ENCODE measurements at regions not wholly inside any gene's neighbourhood (a gene's known extent, or its start where the extent isn't known, plus 50 kb on each side); places are given as distances from the start of the nearest gene placed in this dataset.

DNA sequence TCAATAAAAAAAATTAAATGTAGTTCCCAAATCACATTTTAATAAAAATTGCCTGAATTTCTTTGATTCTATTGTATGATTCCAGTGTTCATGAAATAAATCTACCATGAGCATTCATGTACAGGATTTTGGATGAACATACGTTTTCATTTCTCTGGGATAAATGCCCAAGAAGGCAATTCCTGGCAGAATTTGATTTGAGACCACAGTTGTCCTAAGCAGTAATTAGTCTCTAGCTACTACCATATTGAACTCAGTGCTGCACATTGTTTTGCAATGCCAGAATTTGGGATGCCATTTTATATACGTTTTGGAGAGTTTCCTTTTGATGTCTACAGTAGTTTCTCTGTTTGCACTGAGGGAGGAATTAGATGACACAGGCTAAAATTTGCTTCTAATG lies 265.3 kb upstream of the HS3ST5 start:
- TF ChIP-seq, protein P1, sequence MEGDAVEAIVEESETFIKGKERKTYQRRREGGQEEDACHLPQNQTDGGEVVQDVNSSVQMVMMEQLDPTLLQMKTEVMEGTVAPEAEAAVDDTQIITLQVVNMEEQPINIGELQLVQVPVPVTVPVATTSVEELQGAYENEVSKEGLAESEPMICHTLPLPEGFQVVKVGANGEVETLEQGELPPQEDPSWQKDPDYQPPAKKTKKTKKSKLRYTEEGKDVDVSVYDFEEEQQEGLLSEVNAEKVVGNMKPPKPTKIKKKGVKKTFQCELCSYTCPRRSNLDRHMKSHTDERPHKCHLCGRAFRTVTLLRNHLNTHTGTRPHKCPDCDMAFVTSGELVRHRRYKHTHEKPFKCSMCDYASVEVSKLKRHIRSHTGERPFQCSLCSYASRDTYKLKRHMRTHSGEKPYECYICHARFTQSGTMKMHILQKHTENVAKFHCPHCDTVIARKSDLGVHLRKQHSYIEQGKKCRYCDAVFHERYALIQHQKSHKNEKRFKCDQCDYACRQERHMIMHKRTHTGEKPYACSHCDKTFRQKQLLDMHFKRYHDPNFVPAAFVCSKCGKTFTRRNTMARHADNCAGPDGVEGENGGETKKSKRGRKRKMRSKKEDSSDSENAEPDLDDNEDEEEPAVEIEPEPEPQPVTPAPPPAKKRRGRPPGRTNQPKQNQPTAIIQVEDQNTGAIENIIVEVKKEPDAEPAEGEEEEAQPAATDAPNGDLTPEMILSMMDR (IDR thresholded peaks at IDR 0.05; ENCODE audit: unreplicated experiment), result no peak
- Mint-ChIP-seq H3K4me1 (no peaks in the 10 kb centered on the region), H3K36me3 (no peaks in the 10 kb centered on the region), H3K9me3 (peaks cover 4% of the 10 kb centered on the region), H3K27me3 (ENCODE audit: low read depth) (no peaks in the 10 kb centered on the region), H3K4me3 (no peak overlapping the region), H3K27ac (no peak overlapping the region)
- DNase-seq (ENCODE audit: low spot score in 2 of 2, unreplicated experiment in 2 of 2), result no peak

DNA sequence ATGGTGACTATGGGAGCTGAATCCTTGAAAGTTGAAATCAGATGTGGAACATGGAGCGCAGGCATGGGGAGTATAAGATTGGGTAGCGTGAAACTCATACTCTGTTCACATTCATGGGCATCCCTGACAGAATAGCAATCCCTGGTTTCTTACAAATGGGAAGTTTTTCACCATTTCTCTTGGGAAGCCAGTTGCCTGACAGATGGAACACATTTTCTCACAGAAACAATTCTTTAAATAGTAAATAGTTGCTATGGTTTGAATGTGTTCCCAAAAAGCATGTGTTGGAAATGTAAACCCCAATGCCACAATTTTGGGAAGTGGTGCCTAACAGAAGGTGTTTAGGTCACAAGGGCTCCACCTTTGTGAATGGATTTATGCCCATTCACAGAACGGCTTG lies 262.8 kb upstream of the HS3ST5 start:
- no peaks in the 10 kb centered on the region for H3K9me3 Mint-ChIP-seq
- no peak overlapping the region for H3K4me3 Mint-ChIP-seq
- TF ChIP-seq, protein P1 (IDR thresholded peaks at IDR 0.05; ENCODE audit: unreplicated experiment), result no peak

DNA sequence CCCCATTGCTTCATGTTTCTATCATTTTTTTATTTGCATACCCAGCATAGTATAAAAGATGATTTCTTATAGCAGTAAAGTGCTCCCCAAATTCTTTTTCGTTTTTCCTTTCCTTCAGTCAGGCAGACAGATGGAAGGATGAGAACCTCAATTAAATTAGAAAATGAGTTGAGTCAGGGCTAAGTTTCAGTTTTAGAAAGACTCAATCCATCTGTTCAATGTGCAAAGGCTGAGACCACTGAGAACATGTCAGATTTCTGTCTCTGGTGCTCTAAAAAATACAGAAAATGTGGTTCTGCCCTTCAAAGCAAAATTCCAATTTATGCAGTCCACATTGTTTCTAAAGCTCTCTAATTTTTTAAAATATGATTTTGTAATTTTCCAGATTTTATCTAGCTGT lies 257.6 kb upstream of the HS3ST5 start:
- Mint-ChIP-seq H3K4me1 (no peaks in the 10 kb centered on the region), H3K9me3 (no peaks in the 10 kb centered on the region), H3K36me3 (no peaks in the 10 kb centered on the region)

More for the DNA sequence above, 262.8 kb upstream of the HS3ST5 start:
- no peak overlapping the region for H3K27ac Mint-ChIP-seq
- no peaks in the 10 kb centered on the region for H3K27me3 Mint-ChIP-seq (ENCODE audit: low read depth)
- no peaks in the 10 kb centered on the region for H3K4me1 Mint-ChIP-seq
- DNase-seq (ENCODE audit: low spot score in 2 of 2, unreplicated experiment in 2 of 2), result no peak
- no peaks in the 10 kb centered on the region for H3K36me3 Mint-ChIP-seq

DNA sequence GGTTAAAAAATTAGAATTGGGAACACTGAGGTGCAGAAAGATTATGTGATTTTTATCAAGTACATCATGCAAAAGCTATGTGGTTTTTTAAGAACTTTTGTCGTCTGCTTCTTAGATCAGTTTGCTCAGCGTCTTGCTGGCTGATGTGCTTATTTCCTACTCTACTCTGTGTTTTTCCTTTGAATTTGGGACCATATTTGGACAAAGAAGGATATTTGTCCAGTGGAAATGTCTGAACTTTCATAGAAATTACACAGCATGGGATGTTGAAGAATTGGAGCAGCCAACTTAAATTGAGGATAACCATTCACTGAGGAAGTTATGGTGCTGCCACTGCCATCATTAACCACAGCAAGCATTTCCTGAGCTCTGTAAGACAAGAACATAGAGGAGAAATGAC lies 252.8 kb upstream of the HS3ST5 start:
- Mint-ChIP-seq H3K4me3 (no peak overlapping the region), H3K36me3 (no peaks in the 10 kb centered on the region), H3K27ac (no peak overlapping the region), H3K27me3 (ENCODE audit: low read depth) (no peaks in the 10 kb centered on the region), H3K9me3 (peaks cover 3% of the 10 kb centered on the region), H3K4me1 (no peaks in the 10 kb centered on the region)
- TF ChIP-seq, protein P1 (IDR thresholded peaks at IDR 0.05; ENCODE audit: unreplicated experiment), result no peak
- no peak for DNase-seq (ENCODE audit: low spot score in 2 of 2, unreplicated experiment in 2 of 2)

More for the DNA sequence above, 257.6 kb upstream of the HS3ST5 start:
- Mint-ChIP-seq H3K27ac (no peak overlapping the region), H3K27me3 (ENCODE audit: low read depth) (no peaks in the 10 kb centered on the region), H3K4me3 (no peak overlapping the region)
- TF ChIP-seq, protein P1 (IDR thresholded peaks at IDR 0.05; ENCODE audit: unreplicated experiment), result no peak
- DNase-seq (ENCODE audit: low spot score in 2 of 2, unreplicated experiment in 2 of 2), result no peak

DNA sequence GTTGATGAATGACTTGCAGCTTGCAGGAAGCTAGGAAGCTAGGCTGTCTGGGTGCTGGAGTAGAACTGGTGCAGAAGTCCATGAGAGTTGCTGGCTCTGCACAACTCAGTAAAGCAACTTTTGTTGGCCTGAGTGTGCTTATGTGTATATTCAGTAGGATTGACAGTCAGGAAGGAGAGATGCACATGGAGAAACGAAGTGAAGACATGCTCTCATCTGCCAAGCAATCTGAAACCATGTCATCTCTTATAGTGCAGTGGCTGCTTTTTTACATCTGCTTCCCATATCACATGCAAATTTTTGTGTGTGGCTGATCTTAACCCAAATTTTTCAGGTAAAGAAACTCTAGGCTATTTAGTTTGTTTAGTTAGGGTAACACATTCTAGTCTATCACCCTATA lies 252.4 kb upstream of the HS3ST5 start:
- DNase-seq (ENCODE audit: low spot score in 2 of 2, unreplicated experiment in 2 of 2), result no peak
- no peaks in the 10 kb centered on the region for H3K4me1 Mint-ChIP-seq
- TF ChIP-seq, protein P1 (IDR thresholded peaks at IDR 0.05; ENCODE audit: unreplicated experiment), result no peak
- no peaks in the 10 kb centered on the region for H3K36me3 Mint-ChIP-seq
- no peak overlapping the region for H3K4me3 Mint-ChIP-seq
- no peaks in the 10 kb centered on the region for H3K27me3 Mint-ChIP-seq (ENCODE audit: low read depth)
- no peak overlapping the region for H3K27ac Mint-ChIP-seq
- H3K9me3 Mint-ChIP-seq, result peaks cover 3% of the 10 kb centered on the region

DNA sequence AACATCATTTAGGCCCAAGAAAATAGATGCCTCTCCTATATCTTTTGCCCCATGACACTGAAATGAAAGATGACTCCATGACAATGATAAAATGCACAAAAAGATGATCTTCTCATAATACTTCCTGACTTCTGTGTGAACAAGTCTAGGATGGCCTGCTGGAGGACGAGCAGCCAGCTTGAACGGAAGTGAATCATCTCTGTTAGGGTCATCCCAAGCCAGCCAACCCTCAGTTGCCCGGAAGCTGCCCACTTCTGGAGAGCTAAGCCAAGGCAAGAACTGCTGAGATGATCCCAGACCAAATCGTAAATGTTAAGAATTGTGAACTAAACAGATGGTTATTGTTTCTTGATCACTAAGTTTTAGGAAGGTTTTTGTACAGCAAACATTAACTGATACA lies 249.7 kb upstream of the HS3ST5 start:
- no peak overlapping the region for H3K4me3 Mint-ChIP-seq
- no peaks in the 10 kb centered on the region for H3K27me3 Mint-ChIP-seq (ENCODE audit: low read depth)
- no peaks in the 10 kb centered on the region for H3K36me3 Mint-ChIP-seq
- H3K9me3 Mint-ChIP-seq, result peaks cover 3% of the 10 kb centered on the region
- DNase-seq (ENCODE audit: low spot score in 2 of 2, unreplicated experiment in 2 of 2), result no peak
- H3K4me1 Mint-ChIP-seq, result no peaks in the 10 kb centered on the region
- H3K27ac Mint-ChIP-seq, result no peak overlapping the region
- TF ChIP-seq, protein P1 (IDR thresholded peaks at IDR 0.05; ENCODE audit: unreplicated experiment), result no peak

Measured in mesothelial cell of epicardium (in vitro differentiated cells).